ENCODE measurements at regions not wholly inside any gene's neighbourhood (a gene's known extent, or its start where the extent isn't known, plus 50 kb on each side); places are given as distances from the start of the nearest gene placed in this dataset.

DNA sequence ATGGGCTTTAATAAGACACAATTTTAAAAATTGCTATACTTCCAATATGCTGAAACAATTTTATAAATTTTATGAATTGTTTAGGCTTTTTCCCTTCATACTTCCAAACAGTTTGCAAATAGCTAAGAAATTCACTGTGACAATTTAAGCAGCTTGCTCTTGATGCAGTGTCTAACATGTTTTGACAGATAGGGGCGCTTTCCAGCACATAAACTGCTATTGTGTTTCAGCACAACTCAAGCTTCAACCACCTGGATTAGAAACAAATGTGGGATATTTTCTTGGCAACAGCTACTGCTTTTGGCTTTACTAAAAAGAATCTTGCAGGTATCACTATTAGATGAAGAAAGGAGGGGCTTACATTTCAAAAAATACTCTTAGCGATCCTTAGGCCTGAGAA lies 565.8 kb upstream of the DPPA4 start:
- DNase-seq (ENCODE audit: low spot score), result no peak

DNA sequence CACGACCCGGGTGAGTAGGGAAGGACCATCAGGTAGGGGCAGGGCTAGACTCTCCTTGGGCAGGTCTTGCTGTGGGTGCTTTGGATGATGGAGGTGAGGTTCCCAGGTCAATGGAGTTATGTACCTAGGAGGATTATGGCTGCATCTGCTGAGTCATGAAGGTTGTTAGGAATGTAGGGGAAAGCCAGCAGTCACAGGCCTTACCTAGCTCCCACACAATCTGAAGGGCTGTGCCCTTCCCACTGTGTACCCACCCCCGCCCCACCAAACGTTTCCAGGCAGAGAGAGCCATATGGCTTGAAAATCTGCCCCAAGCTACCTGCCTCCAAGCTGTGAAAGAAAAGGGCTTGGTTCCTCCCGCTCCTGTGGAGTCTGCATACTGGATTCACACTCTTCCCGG lies 573.4 kb upstream of the DPPA4 start:
- no peak for DNase-seq (ENCODE audit: low spot score)

DNA sequence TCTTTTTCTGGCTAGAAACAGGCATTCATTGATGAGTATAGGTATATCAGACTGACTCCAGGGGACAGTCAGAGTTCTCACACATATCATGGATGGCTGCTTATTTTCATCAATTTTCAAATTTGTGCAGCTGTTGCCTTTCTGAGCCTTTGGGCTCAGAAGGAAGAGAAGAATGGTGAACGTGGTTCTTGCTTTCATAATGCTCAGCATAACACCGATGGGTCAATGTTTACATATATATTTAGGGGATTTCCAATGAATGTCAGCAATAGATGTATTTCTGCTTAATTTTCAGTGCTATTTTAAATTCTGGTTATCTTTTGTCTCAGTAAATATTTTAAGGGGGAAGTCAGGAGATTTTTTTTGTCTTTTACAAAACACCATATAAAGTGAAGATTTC lies 581.4 kb upstream of the DPPA4 start:
- no peak for DNase-seq (ENCODE audit: low spot score)

DNA sequence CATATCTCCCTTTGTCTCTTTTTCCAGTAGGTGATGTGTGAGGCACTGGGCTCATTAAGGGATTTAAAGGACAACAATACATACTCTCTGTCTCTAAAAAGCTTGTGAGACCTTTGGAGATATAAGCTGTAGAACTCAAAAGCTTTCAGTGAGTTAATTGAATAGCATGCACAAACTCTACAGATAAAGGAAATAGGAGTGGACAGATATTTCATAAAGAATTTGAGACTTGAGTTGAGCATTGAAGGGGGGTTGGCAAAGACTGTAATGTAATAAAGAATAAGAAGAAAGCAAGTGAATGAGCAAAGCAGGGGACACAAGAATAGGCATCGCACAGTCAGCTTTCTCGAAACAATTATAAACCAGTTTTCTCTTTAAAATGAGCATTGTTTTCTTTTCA lies 583.4 kb upstream of the DPPA4 start:
- DNase-seq (ENCODE audit: low spot score), result no peak

DNA sequence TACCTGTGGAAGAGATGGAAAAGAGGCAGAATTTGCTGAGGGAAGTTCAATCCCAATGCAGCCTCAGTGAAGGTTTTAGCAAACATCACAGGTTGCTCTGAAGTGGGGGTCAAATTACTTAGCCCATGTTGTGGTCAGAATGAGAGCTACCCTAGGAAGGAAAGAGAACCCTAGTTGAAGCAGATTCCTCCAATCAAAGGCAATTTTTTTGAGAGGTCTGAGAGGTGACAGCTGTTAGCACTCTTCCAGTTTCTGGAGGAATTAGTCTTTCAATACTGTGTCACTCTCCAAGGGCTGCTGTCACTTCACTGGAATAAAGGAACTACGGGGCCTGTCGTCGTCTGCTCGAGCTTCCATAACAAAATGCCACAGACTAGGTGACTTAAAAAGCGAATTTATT lies 584.2 kb upstream of the DPPA4 start:
- DNase-seq (ENCODE audit: low spot score), result no peak

- DNase-seq (ENCODE audit: low spot score), result no peak
Observed at GRCh38 chr3:109922856-109923255, 585.5 kb upstream of the DPPA4 start.

- DNase-seq (ENCODE audit: low spot score), result no peak
Observed at GRCh38 chr3:109923431-109923830, 586.1 kb upstream of the DPPA4 start.

DNA sequence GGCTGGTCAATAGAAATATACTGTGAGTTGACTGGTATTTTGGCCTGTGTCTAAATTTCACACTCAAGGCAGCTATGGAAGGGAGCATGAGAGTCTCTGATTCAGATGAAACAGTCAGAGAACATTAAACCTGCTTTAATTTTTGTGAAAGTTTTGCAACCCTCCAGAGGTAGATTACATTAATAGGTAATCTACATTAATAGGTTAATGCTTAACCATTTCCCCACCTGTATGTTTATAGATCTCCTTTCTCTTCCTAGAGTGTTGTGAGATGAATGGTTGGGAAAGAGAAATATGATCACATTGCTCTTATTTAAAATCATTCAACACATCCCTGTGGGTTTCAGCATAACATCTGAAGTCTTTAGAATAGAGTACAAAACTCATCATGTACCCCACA lies 586.9 kb upstream of the DPPA4 start:
- DNase-seq (ENCODE audit: low spot score), result no peak

DNA sequence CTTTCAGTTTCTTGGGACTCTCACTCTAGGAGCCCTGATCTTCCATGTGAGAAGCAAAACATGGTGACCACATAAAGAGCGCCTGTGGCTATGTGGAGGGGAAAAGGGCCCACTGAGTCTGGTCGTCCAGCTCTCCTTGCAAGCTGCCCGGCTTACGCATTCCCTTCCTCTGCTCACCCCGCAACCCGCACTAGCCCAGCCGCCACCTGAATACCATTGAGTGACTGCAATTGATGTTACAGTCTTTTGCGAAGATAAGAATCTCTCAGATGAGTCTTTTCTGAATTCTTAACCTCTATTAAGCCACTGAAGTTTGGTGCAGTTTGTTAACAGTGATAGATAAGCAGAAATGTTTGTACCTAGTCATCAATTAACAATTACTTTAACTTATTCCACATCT lies 589.0 kb upstream of the DPPA4 start:
- no peak for DNase-seq (ENCODE audit: low spot score)

GRCh38 chr3:109927161-109927560 lies 589.8 kb upstream of the DPPA4 start:
- no peak for DNase-seq (ENCODE audit: low spot score)

DNA sequence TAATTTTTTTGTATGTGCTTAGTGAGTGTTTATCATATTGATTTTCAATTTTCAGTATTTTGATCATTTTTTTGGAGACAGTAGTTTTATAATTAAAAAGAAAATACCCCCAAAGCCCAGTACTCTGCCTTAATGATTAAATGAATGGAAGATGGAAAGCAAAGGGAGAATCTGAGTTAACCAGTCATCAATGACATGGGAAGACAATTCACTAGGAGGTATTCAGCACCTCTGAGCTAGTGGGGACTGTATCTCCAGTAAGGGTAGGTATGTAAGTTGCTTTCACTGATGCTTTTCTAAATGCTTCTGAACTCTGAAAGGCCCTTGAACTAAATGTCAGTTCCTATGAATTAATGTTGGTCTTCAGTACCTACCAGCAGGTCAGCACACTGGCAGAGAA lies 590.4 kb upstream of the DPPA4 start:
- no peak for DNase-seq (ENCODE audit: low spot score)

DNA sequence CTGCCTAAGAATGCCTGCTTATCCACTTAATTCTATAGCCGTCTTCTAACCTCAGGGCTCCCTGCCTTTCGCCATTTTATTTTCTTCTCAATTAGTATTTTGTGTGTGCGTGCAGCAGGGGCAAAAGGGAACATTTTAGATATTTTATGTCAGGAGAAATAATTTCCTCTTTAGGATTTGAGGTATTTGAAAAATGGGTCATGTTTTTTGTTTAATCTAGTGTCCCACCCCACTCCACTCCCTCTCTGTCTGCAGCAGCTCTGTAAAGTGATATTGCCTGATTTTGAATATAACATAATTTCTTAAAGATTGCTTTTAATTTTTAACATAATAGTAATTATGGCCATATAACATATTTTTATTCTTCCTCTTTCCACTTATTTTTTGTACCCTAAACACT lies 593.2 kb upstream of the DPPA4 start:
- no peak for DNase-seq (ENCODE audit: low spot score)

DNA sequence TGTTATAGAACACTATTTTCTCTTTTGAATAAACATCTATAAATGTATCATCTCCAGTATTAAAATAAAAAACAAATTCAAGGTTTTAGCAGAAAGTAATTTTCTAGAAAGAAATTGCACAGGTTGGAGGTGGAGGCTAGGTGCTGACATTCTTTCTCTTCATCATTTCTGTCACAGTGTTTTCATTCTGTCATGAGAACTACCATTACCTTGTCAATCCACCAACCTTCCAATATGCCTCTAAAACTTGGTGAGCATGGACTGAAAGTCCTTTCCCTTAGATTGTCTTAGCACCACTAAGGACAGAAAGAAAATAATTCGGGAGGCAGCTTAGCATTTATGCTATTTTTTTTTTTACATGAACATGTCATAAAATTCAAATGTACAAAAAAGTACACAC lies 596.2 kb upstream of the DPPA4 start:
- no peak for DNase-seq (ENCODE audit: low spot score)

DNA sequence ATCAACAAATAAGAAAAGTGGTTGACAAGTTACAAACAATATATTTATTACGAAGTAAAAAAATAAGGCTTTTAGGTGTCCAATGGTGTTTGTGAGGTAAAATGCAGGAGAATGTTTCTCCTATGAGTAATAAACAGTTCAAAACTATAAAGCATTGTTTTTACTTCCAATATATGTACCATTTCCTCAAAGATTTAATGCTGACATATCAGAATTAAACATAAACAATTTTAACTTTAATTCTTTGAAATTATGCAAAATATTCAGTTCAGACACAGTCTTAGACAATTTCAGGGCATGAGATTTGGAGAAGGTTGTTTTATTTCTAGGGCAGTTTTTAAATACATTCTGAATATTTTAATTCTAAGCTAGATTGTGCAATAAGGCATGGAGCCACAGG lies 602.5 kb upstream of the DPPA4 start:
- DNase-seq (ENCODE audit: low spot score), result no peak

DNA sequence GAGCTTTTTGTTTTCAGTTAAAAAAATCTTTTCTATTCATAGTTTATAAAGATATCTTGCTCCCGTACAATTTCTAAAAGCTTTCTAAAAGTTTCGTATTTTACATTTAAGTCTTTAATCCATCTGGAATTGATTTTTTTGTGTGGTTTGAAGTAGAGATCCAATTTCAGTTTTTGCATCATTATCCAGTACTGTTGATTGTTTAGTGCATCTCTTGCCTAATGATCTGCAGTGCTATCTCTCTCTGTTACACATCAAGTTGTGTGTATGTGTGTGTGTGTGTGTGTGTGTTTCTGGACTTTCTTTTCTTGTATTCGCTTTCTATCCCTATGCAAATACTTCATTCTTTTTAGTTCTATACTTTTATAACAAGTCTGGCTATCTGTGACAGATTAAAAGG lies 605.8 kb upstream of the DPPA4 start:
- DNase-seq (ENCODE audit: low spot score), result no peak

- DNase-seq (ENCODE audit: low spot score), result no peak
Observed at GRCh38 chr3:109944836-109945235, 607.5 kb upstream of the DPPA4 start.

- no peak for DNase-seq (ENCODE audit: low spot score)
Observed at GRCh38 chr3:109952924-109953323, 615.6 kb upstream of the DPPA4 start.

GRCh38 chr3:109963831-109964230 lies 626.5 kb upstream of the DPPA4 start:
- no peak for DNase-seq (ENCODE audit: low spot score)

DNA sequence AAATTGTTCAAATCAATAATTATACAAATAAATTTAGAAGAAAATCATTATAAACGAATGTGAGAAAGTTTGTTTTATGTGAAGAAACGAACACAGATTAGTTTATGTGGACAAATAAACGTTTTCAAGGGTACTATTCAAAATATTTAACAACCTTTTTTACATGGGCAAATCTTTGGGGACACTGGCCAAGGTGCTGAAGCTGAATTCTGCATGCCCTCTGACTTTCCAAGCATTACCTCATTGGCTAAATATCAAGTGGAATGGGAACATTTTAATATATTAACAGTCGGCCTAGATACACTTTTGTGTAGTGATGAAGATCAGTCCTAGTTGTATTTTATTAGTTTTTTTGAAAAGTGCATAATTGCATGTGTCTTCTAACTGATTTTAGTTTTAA lies 636.4 kb upstream of the DPPA4 start:
- DNase-seq (ENCODE audit: low spot score), result no peak

- no peak for DNase-seq (ENCODE audit: low spot score)
Observed at GRCh38 chr3:109977897-109978296, 640.6 kb upstream of the DPPA4 start.

DNA sequence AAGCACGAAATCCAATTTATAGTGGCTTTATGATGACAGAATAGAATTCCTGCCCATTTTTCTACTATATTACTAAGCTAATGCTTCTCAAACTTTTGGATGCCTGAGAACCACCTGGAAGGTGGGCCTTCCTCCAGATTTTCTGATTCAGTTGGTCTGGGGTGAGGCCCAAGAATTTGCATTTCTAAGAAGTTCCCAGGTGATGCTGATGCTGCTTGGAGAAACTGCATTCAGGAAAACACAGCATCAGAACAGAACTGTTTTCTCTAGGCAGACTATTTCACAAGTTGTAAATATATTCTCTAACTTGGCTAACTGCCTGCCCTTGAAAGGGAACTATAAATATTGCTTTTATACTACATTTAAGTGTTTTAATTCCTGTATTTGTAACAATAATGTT lies 644.9 kb upstream of the DPPA4 start:
- DNase-seq (ENCODE audit: low spot score), result no peak

DNA sequence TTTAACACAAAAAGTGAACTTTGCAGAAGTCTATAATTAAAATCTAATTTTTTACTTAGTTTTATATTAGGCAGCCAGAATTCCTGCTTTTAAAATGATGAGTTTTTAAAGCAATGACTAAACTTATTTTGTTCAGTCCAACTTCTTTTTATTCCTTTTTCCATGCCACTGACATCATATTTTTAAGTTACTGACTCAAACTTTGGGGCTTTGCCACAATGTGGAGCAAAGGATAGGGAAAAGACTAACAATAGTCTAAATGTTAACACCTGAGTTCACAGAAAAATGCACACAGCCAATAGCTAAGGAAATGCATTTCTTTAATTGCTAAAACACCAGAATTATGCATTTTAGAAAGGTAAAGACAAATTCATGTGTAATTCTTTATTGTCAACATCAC lies 647.6 kb upstream of the DPPA4 start:
- DNase-seq (ENCODE audit: low spot score), result no peak

- no peak for DNase-seq (ENCODE audit: low spot score)
Observed at GRCh38 chr3:109985943-109986555, 648.7 kb upstream of the DPPA4 start.

- no peak for DNase-seq (ENCODE audit: low spot score)
Observed at GRCh38 chr3:109994853-109995252, 657.5 kb upstream of the DPPA4 start.

DNA sequence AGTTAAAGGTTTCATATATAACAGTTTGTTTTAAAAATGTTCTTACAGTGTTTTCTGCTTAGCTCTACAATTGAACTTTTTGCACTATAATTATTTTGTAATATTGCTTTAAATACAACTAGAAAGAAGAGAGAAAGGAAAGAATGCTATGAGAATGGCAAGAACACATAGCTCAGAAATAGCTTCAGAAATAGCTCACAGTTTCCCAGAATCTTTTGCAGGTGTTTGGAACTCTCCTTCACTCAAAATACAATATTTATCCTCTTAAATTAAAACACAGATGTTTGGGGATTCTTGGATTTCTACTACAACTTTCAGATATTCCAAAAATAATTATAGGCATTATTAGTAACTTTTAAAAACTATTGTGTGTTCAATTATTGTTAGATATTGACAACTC lies 658.0 kb upstream of the DPPA4 start:
- DNase-seq (ENCODE audit: low spot score), result no peak
